Trophoblast cell (in vitro differentiated cells and primary cell): ENCODE measurements at regions not wholly inside any gene's neighbourhood (a gene's known extent, or its start where the extent isn't known, plus 50 kb on each side); places are given as distances from the start of the nearest gene placed in this dataset.

Experiments
- DNase-seq, 2 donors: peaks; one replicate each; pipeline ENCODE4 v3.0.0-alpha.2; 2016
- H2AFZ ChIP-seq: 2 replicates; pipeline ENCODE4 v1.6.1; 2013; ENCODE audit warnings: low read length, moderate library complexity, mild to moderate bottlenecking; ENCODE audit not compliant: insufficient read depth, poor library complexity
- H2AK5ac ChIP-seq: 2 replicates; pipeline ENCODE4 v1.6.1; 2013; ENCODE audit warnings: mild to moderate bottlenecking, low read length
- H2BK120ac ChIP-seq: 2 replicates; pipeline ENCODE4 v1.6.1; 2013; ENCODE audit warnings: low read length, mild to moderate bottlenecking, moderate library complexity; ENCODE audit not compliant: insufficient read depth, poor library complexity
- H2BK12ac ChIP-seq: 2 replicates; pipeline ENCODE4 v1.6.1; 2013; ENCODE audit warnings: mild to moderate bottlenecking, low read length, moderate library complexity
- H2BK5ac ChIP-seq: 2 replicates; pipeline ENCODE4 v1.6.1; 2013; ENCODE audit warnings: low read length, low read depth, moderate library complexity, mild to moderate bottlenecking; ENCODE audit not compliant: poor library complexity
- H3K14ac ChIP-seq: 2 replicates; pipeline ENCODE4 v1.6.1; 2013; ENCODE audit warnings: mild to moderate bottlenecking, low read length
- H3K18ac ChIP-seq: 2 replicates; pipeline ENCODE4 v1.6.1; 2013; ENCODE audit warnings: mild to moderate bottlenecking, low read length
- H3K23ac ChIP-seq: 2 replicates; pipeline ENCODE4 v1.6.1; 2013; ENCODE audit warnings: low read length
- H3K27ac ChIP-seq: 2 replicates; pipeline ENCODE4 v1.5.1; 2013; ENCODE audit warnings: low read depth, mild to moderate bottlenecking, inconsistent platforms, low read length, moderate library complexity
- H3K27me3 ChIP-seq: 2 replicates; pipeline ENCODE4 v1.6.1; 2013; ENCODE audit warnings: inconsistent platforms, mild to moderate bottlenecking, low read length, moderate library complexity; ENCODE audit not compliant: insufficient read depth
- H3K36me3 ChIP-seq, 2 experiments: 1 replicate in 1 of 2; 2 replicates in 1 of 2; pipeline ENCODE4 v1.6.1; 2013; ENCODE audit warnings: low read length in 2 of 2, mild to moderate bottlenecking in 2 of 2, moderate library complexity in 1 of 2; ENCODE audit not compliant: insufficient read depth in 2 of 2, control insufficient read depth in 1 of 2
- H3K4ac ChIP-seq: 2 replicates; pipeline ENCODE4 v1.6.1; 2013; ENCODE audit warnings: low read depth, mild to moderate bottlenecking, low read length, moderate library complexity
- H3K4me1 ChIP-seq, 2 experiments: 1 replicate in 1 of 2; 2 replicates in 1 of 2; pipeline ENCODE4 v1.6.1; 2013; ENCODE audit warnings: low read length in 2 of 2, mild to moderate bottlenecking in 2 of 2, moderate library complexity in 1 of 2; ENCODE audit not compliant: insufficient read depth in 2 of 2, control insufficient read depth in 1 of 2
- H3K4me2 ChIP-seq: 2 replicates; pipeline ENCODE4 v1.6.1; 2013; ENCODE audit warnings: inconsistent platforms, mild to moderate bottlenecking, low read length, moderate library complexity
- H3K4me3 ChIP-seq: 2 replicates; pipeline ENCODE4 v1.5.1; 2013; ENCODE audit warnings: mild to moderate bottlenecking, low read depth, low read length, inconsistent platforms
- H3K79me1 ChIP-seq: one replicate; pipeline ENCODE4 v1.6.1; 2013; ENCODE audit warnings: low read length
- H3K79me2 ChIP-seq: 2 replicates; pipeline ENCODE4 v1.6.1; 2013; ENCODE audit warnings: low read length, mild to moderate bottlenecking; ENCODE audit not compliant: control insufficient read depth, insufficient read depth, poor library complexity
- H3K9ac ChIP-seq: 2 replicates; pipeline ENCODE4 v1.6.1; 2013; ENCODE audit warnings: mild to moderate bottlenecking, low read length
- H3K9me3 ChIP-seq: 2 replicates; pipeline ENCODE4 v1.6.1; 2013; ENCODE audit warnings: low read depth, mild to moderate bottlenecking, control low read depth, inconsistent platforms, low read length; ENCODE audit not compliant: insufficient read depth
- H4K12ac ChIP-seq: 2 replicates; pipeline ENCODE4 v1.6.1; 2013; ENCODE audit warnings: low read depth, mild to moderate bottlenecking, low read length, moderate library complexity
- H4K8ac ChIP-seq: 2 replicates; pipeline ENCODE4 v1.6.1; 2013; ENCODE audit warnings: low read depth, mild to moderate bottlenecking, low read length, moderate library complexity
- H4K91ac ChIP-seq: one replicate; pipeline ENCODE4 v1.6.1; 2013; ENCODE audit warnings: low read depth, mild to moderate bottlenecking, low read length, moderate library complexity
- WGBS: extraction: QIAGEN DNeasy Blood & Tissue Kit; methylation state at CpG from one replicate; pipeline ENCODE4 v1.1.7; 2013; ENCODE audit warnings: missing lambda C conversion rate; ENCODE audit not compliant: insufficient read length, insufficient coverage; ENCODE audit errors: extremely low coverage; 5-methylcytosine and 5-hydroxymethylcytosine counted together

DNA sequence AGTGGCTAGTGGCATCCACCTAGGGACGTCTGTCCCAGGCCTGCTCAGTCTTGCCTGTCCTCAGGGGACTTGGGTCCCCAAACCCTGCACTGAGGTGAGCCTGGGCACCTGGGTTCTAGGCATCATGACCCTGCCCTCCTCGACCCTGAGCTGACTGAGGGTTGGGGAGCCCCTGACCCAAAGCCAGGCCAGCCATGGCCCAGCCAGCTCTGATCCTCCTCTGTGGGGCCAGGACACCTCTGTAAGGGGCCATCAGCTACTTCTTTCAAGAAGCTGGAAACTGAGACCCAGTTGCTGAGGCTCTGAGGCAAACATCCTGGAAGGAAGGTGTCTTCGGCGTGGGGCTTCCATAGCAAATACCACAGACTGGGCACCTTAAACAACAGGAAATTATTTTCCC, 329.3 kb downstream of the QKI start:
- no peaks in the 10 kb centered on the region for H3K36me3 ChIP-seq
- no peak overlapping the region for H2AK5ac ChIP-seq
- H3K4me1 ChIP-seq: peaks cover 3 to 8% of the 10 kb centered on the region in 2 experiments
- no peak overlapping the region for H3K14ac ChIP-seq
- H3K9me3 ChIP-seq: no peaks in the 10 kb centered on the region
- H3K27ac ChIP-seq: no peak overlapping the region
- no peak overlapping the region for H3K4me2 ChIP-seq
- H3K79me1 ChIP-seq: peaks cover 8% of the 10 kb centered on the region
- no peak overlapping the region for H2BK5ac ChIP-seq
- no peak for DNase-seq
- H3K27me3 ChIP-seq: no peaks in the 10 kb centered on the region
- H2BK120ac ChIP-seq: no peak overlapping the region
- H3K9ac ChIP-seq: no peak overlapping the region
- H3K79me2 ChIP-seq: no peaks in the 10 kb centered on the region
- no peak overlapping the region for H4K91ac ChIP-seq
- no peak overlapping the region for H3K18ac ChIP-seq
- H3K4me3 ChIP-seq: no peak overlapping the region
- no peak overlapping the region for H4K8ac ChIP-seq
- no CpG with 5 or more reads among the region's 4 CpGs for WGBS
- H3K23ac ChIP-seq: no peak overlapping the region
- H2BK12ac ChIP-seq: no peak overlapping the region
- no peak overlapping the region for H2AFZ ChIP-seq
- no peak overlapping the region for H4K12ac ChIP-seq
- H3K4ac ChIP-seq: no peak overlapping the region

DNA sequence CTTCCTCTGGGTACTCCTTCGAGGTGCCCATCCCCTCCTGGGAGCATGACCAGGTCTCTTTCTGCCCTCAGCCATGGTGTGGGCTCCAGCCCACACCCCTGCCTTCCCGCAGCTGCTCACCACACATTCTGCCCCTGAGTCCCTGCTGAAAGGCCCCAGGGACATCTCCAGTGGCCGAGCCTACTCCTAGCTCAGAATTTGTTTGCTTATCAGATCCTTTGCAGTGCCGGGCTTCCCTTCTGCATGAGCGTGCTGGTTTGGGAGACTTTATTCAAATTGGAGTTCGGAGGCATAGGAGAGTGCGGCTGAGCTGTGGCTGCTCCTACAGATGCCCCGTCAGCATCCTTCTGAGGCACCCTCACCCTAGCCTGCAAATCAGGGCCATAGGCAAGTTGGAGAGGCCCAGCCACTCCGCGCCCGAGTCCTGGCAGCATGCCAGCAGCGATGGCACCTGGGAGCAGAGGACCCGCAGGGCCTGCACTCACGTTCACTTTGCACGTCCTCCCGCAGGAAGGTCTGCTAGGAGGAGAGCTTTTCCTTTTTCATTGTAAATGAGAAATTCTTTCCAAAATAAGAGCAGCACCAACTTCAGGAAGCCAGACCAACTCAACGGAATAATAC, 327.3 kb downstream of the QKI start:
- Histone ChIP-seq H3K4me1 (peaks cover 3 to 8% of the 10 kb centered on the region in 2 experiments), H3K4me2 (no peak overlapping the region), H3K9ac (no peak overlapping the region), H3K9me3 (no peaks in the 10 kb centered on the region), H4K12ac (no peak overlapping the region), H2AK5ac (no peak overlapping the region), H3K23ac (no peak overlapping the region), H3K36me3 (no peaks in the 10 kb centered on the region), H4K8ac (no peak overlapping the region), H2BK120ac (no peak overlapping the region), H3K79me1 (peaks cover 8% of the 10 kb centered on the region), H3K14ac (no peak overlapping the region), H3K4ac (no peak overlapping the region), H3K79me2 (no peaks in the 10 kb centered on the region), H3K27ac (no peak overlapping the region), H2BK12ac (no peak overlapping the region), H2AFZ (no peak overlapping the region), H3K18ac (no peak overlapping the region), H4K91ac (no peak overlapping the region), H2BK5ac (no peak overlapping the region), H3K4me3 (no peak overlapping the region), H3K27me3 (no peaks in the 10 kb centered on the region)
- DNase-seq: no peak
- no CpG with 5 or more reads among the region's 17 CpGs for WGBS

DNA sequence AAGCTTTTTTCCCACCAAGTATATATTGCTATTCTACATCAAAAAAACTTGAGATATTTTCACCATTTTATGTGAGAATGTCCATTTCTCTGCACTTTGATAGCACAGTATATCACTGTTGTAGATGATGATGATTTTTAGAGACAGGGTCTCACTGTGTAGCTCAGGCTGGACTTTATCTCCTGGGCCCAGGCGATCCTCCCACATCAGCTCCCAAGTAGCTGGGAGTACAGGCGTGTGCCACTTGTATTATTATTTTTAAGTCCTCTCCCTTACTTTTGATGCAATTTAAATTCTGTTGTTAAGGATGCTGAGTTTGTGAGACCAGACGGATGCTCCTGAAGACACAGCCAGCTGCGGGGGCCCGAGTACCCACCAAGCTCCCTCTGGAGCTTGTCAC, 326.8 kb downstream of the QKI start:
- no CpG with 5 or more reads among the region's 5 CpGs for WGBS

DNA sequence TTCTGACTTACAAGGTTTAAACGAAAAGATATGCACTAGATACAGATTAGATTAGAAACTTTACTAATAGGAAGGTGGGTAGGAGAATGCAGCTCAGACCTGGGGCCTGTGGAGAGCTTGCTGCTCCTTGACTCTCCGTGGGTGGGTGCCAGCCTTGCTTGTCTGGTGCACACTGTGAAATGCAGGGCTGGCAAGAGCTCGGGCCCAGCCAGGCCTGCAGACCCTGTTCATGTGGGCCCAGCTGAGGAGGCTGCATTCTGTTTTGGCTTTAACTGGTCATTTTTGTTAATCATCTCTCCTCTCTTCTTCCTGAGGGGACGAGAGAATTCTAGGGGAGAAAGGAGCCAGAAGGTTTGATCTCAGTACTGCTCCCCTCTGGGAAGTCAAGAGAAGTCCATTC, 325.4 kb downstream of the QKI start:
- no peak overlapping the region for H4K8ac ChIP-seq
- no peak overlapping the region for H2BK5ac ChIP-seq
- no peak overlapping the region for H3K14ac ChIP-seq
- H3K79me1 ChIP-seq: peaks cover 6% of the 10 kb centered on the region
- no peak overlapping the region for H4K12ac ChIP-seq
- H2BK120ac ChIP-seq: no peak overlapping the region
- no peak overlapping the region for H2AFZ ChIP-seq
- no peak overlapping the region for H3K9ac ChIP-seq
- H2BK12ac ChIP-seq: no peak overlapping the region
- WGBS: no CpG with 5 or more reads among the region's 4 CpGs
- no peak overlapping the region for H3K4me2 ChIP-seq
- H3K79me2 ChIP-seq: no peaks in the 10 kb centered on the region
- H3K23ac ChIP-seq: no peak overlapping the region
- H3K18ac ChIP-seq: no peak overlapping the region
- H3K27me3 ChIP-seq: no peaks in the 10 kb centered on the region
- H4K91ac ChIP-seq: no peak overlapping the region
- DNase-seq: no peak
- H3K36me3 ChIP-seq: no peaks in the 10 kb centered on the region
- peaks cover 1 to 3% of the 10 kb centered on the region in 2 experiments for H3K4me1 ChIP-seq
- no peaks in the 10 kb centered on the region for H3K9me3 ChIP-seq
- H3K4ac ChIP-seq: no peak overlapping the region
- no peak overlapping the region for H3K27ac ChIP-seq
- H2AK5ac ChIP-seq: no peak overlapping the region
- no peak overlapping the region for H3K4me3 ChIP-seq

More for the DNA sequence above, 326.8 kb downstream of the QKI start:
- Histone ChIP-seq H2BK120ac (no peak overlapping the region), H3K4me2 (no peak overlapping the region), H3K27me3 (no peaks in the 10 kb centered on the region), H3K4ac (no peak overlapping the region), H3K23ac (no peak overlapping the region), H2BK5ac (no peak overlapping the region), H2AK5ac (no peak overlapping the region), H4K91ac (no peak overlapping the region), H2AFZ (no peak overlapping the region), H2BK12ac (no peak overlapping the region), H3K9me3 (no peaks in the 10 kb centered on the region), H3K9ac (no peak overlapping the region), H4K8ac (no peak overlapping the region), H3K14ac (no peak overlapping the region), H3K18ac (no peak overlapping the region), H3K4me1 (peaks cover 3 to 6% of the 10 kb centered on the region in 2 experiments), H3K79me1 (peaks cover 8% of the 10 kb centered on the region), H3K27ac (no peak overlapping the region), H4K12ac (no peak overlapping the region), H3K4me3 (no peak overlapping the region), H3K36me3 (no peaks in the 10 kb centered on the region), H3K79me2 (no peaks in the 10 kb centered on the region)
- no peak for DNase-seq
